OCI-M1 (cell line): ENCODE measurements at regions not wholly inside any gene's neighbourhood (a gene's known extent, or its start where the extent isn't known, plus 50 kb on each side); places are given as distances from the start of the nearest gene placed in this dataset.

Source experiments
- DNase-seq: peaks from one replicate; lab custom pipeline; 2025; lab: John Stamatoyannopoulos, UW

- no peak for DNase-seq
Observed at GRCh38 chr22:48883211-48883960, 944.3 kb downstream of the BRD1 start.

GRCh38 chr22:48882636-48883200, 945.0 kb downstream of the BRD1 start:
- no peak for DNase-seq

GRCh38 chr22:48881326-48881980, 946.2 kb downstream of the BRD1 start:
- no peak for DNase-seq

GRCh38 chr22:48880749-48881148, 946.9 kb downstream of the BRD1 start:
- no peak for DNase-seq

GRCh38 chr22:48876951-48877350, 950.7 kb downstream of the BRD1 start:
- no peak for DNase-seq

GRCh38 chr22:48874956-48875355, 952.7 kb downstream of the BRD1 start:
- DNase-seq, result no peak

GRCh38 chr22:48873191-48873520, 954.5 kb downstream of the BRD1 start:
- DNase-seq, result no peak

GRCh38 chr22:48872271-48873190, 955.1 kb downstream of the BRD1 start:
- DNase-seq, result no peak

- no peak for DNase-seq
Observed at GRCh38 chr22:48871176-48871840, 956.4 kb downstream of the BRD1 start.

GRCh38 chr22:48870436-48870835, 957.2 kb downstream of the BRD1 start:
- DNase-seq, result no peak

- no peak for DNase-seq
Observed at GRCh38 chr22:48869788-48870187, 957.9 kb downstream of the BRD1 start.

GRCh38 chr22:48869161-48869560, 958.5 kb downstream of the BRD1 start:
- DNase-seq, result no peak

- DNase-seq, result no peak
Observed at GRCh38 chr22:48868554-48868953, 959.1 kb downstream of the BRD1 start.

- no peak for DNase-seq
Observed at GRCh38 chr22:48867891-48868290, 959.8 kb downstream of the BRD1 start.

GRCh38 chr22:48866906-48867681, 960.6 kb downstream of the BRD1 start:
- DNase-seq, result no peak

GRCh38 chr22:48864748-48865147, 962.9 kb downstream of the BRD1 start:
- DNase-seq, result no peak

- DNase-seq, result no peak
Observed at GRCh38 chr22:48863965-48864528, 963.6 kb downstream of the BRD1 start.

- DNase-seq, result no peak
Observed at GRCh38 chr22:48860557-48860956, 967.1 kb downstream of the BRD1 start.

- no peak for DNase-seq
Observed at GRCh38 chr22:48858856-48859255, 968.8 kb downstream of the BRD1 start.

GRCh38 chr22:48858121-48858520, 969.6 kb downstream of the BRD1 start:
- no peak for DNase-seq
